Suprapubic skin (tissue), 3 donors: ENCODE measurements at regions not wholly inside any gene's neighbourhood (a gene's known extent, or its start where the extent isn't known, plus 50 kb on each side); places are given as distances from the start of the nearest gene placed in this dataset.

Experiments used
- EP300 ChIP-seq: sonication (generic); formaldehyde crosslinking; IDR thresholded peaks from one replicate; pipeline ENCODE4 v1.6.1; 2017; ENCODE audit warnings: antibody characterized with exemption
- POLR2A ChIP-seq, 2 donors: fragments of 450-650 bp; IDR thresholded peaks; one replicate each; pipeline ENCODE4 v1.6.1; 2017; ENCODE audit warnings: antibody characterized with exemption in 2 of 2, mild to moderate bottlenecking in 2 of 2, moderate library complexity in 2 of 2
- TF ChIP-seq, protein P1 (sequence below), 2 donors: fragments of 200-600 bp in 1 of 2; fragments of 450-650 bp in 1 of 2; sonication (generic) in 1 of 2; IDR thresholded peaks; one replicate each; pipeline ENCODE4 v1.5.1; 2016 to 2019; ENCODE audit warnings: antibody characterized with exemption in 2 of 2, mild to moderate bottlenecking in 1 of 2, moderate library complexity in 1 of 2

DNA sequence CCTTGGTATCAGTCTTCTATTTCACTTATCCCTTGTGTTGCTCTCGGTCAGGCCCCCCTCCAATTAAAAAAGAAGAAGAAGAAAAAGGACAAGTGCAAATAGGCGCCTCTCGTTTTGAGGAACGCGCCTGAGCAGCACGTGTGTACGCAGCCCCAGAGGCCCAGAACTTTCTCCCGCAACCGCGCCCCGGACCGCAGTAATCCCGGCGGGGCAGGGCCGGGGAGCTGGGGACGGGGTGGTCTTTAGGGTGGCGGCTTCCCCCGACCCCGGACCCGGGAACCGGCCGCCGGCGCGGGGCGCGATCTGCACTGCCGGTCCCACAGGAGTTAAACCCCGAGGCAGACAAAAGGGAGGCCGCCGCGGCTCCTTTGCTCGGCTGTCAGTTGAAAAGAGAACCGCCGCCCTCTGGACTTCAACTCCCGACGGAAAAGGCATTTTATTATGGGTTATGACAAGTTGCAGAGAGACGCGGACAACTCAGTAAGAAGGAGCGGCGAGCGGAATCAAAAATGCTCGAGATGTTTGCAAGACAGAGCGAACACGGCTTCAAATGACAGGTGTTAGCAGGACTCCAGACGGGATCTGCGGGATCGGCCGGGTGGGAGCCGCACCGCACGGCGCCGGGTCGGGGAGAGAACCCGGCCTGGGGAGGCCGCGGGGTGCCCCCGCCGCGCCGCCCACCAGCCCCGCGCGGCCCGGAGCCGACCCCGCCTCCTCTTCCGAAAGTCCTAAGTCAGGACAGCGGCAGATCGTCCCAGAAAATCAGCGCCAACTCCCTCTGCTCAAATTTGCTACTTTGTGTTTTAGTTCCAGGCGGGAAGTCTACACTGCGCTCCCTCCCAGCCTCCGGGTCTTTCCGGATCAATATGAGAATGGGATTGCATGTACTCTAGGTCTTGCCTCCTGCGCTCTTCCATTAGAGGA, 79.0 kb downstream of the NR2F2 start:
- TF ChIP-seq, protein P1, sequence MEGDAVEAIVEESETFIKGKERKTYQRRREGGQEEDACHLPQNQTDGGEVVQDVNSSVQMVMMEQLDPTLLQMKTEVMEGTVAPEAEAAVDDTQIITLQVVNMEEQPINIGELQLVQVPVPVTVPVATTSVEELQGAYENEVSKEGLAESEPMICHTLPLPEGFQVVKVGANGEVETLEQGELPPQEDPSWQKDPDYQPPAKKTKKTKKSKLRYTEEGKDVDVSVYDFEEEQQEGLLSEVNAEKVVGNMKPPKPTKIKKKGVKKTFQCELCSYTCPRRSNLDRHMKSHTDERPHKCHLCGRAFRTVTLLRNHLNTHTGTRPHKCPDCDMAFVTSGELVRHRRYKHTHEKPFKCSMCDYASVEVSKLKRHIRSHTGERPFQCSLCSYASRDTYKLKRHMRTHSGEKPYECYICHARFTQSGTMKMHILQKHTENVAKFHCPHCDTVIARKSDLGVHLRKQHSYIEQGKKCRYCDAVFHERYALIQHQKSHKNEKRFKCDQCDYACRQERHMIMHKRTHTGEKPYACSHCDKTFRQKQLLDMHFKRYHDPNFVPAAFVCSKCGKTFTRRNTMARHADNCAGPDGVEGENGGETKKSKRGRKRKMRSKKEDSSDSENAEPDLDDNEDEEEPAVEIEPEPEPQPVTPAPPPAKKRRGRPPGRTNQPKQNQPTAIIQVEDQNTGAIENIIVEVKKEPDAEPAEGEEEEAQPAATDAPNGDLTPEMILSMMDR (IDR thresholded peaks at IDR 0.05): no peak
- TF ChIP-seq EP300 (no peak), POLR2A (IDR thresholded peaks at IDR 0.05) (no peak)
